ENCODE measurements at regions not wholly inside any gene's neighbourhood (a gene's known extent, or its start where the extent isn't known, plus 50 kb on each side); places are given as distances from the start of the nearest gene placed in this dataset.

DNA sequence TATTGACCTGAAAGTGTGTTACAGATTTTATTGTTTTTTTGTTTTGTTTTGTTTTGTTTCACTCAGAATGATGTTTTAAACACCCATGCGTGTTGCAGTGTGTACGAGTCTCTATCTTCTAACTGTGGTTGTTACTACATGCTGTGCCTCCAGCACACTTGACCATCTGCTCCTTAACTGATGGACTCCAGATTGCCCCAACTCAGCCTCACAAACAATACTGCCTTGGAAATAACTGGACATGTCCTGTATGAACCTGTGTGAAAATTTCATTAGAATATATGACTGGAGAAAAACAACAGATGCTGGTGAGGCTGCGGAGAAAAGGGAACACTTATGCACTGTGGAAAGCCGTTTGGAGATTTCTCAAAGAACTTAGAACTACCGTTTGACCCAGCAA, 68.7 kb upstream of the HAND1 start (continued):
- no peak for TF ChIP-seq NANOG (IDR thresholded peaks at IDR 0.05; ENCODE audit: borderline replicate concordance)
- TF ChIP-seq, protein P1, sequence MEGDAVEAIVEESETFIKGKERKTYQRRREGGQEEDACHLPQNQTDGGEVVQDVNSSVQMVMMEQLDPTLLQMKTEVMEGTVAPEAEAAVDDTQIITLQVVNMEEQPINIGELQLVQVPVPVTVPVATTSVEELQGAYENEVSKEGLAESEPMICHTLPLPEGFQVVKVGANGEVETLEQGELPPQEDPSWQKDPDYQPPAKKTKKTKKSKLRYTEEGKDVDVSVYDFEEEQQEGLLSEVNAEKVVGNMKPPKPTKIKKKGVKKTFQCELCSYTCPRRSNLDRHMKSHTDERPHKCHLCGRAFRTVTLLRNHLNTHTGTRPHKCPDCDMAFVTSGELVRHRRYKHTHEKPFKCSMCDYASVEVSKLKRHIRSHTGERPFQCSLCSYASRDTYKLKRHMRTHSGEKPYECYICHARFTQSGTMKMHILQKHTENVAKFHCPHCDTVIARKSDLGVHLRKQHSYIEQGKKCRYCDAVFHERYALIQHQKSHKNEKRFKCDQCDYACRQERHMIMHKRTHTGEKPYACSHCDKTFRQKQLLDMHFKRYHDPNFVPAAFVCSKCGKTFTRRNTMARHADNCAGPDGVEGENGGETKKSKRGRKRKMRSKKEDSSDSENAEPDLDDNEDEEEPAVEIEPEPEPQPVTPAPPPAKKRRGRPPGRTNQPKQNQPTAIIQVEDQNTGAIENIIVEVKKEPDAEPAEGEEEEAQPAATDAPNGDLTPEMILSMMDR (conservative IDR thresholded peaks at IDR 0.05; ENCODE audit: low read depth in 2 of 2), result no peak

DNA sequence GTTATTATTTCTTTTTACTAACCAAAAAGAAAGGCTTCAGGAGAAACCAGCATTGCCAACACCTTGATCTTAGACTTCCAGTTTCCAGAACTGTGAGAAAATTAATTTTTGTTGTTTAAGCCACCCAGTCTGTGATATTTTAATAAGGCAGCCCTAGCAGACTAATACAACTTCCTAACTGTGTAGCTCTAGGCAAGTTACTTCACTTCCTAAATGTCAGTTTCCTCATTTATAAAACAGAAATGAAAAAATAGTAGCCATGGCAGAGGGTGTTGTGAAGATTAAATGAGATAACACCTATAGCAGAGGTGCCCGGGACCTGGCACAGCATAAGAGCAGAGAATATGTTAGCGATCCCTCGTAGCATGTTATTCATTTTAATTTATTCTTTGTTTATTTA, 66.6 kb upstream of the HAND1 start:
- no peak overlapping the region for H3K27ac ChIP-seq (ENCODE audit: low read depth)
- no peaks in the 10 kb centered on the region for H3F3A ChIP-seq (replicated peaks; ENCODE audit: low read depth)
- H3K9me2 ChIP-seq (ENCODE audit: insufficient read depth), result no peaks in the 10 kb centered on the region
- TF ChIP-seq, protein P2, sequence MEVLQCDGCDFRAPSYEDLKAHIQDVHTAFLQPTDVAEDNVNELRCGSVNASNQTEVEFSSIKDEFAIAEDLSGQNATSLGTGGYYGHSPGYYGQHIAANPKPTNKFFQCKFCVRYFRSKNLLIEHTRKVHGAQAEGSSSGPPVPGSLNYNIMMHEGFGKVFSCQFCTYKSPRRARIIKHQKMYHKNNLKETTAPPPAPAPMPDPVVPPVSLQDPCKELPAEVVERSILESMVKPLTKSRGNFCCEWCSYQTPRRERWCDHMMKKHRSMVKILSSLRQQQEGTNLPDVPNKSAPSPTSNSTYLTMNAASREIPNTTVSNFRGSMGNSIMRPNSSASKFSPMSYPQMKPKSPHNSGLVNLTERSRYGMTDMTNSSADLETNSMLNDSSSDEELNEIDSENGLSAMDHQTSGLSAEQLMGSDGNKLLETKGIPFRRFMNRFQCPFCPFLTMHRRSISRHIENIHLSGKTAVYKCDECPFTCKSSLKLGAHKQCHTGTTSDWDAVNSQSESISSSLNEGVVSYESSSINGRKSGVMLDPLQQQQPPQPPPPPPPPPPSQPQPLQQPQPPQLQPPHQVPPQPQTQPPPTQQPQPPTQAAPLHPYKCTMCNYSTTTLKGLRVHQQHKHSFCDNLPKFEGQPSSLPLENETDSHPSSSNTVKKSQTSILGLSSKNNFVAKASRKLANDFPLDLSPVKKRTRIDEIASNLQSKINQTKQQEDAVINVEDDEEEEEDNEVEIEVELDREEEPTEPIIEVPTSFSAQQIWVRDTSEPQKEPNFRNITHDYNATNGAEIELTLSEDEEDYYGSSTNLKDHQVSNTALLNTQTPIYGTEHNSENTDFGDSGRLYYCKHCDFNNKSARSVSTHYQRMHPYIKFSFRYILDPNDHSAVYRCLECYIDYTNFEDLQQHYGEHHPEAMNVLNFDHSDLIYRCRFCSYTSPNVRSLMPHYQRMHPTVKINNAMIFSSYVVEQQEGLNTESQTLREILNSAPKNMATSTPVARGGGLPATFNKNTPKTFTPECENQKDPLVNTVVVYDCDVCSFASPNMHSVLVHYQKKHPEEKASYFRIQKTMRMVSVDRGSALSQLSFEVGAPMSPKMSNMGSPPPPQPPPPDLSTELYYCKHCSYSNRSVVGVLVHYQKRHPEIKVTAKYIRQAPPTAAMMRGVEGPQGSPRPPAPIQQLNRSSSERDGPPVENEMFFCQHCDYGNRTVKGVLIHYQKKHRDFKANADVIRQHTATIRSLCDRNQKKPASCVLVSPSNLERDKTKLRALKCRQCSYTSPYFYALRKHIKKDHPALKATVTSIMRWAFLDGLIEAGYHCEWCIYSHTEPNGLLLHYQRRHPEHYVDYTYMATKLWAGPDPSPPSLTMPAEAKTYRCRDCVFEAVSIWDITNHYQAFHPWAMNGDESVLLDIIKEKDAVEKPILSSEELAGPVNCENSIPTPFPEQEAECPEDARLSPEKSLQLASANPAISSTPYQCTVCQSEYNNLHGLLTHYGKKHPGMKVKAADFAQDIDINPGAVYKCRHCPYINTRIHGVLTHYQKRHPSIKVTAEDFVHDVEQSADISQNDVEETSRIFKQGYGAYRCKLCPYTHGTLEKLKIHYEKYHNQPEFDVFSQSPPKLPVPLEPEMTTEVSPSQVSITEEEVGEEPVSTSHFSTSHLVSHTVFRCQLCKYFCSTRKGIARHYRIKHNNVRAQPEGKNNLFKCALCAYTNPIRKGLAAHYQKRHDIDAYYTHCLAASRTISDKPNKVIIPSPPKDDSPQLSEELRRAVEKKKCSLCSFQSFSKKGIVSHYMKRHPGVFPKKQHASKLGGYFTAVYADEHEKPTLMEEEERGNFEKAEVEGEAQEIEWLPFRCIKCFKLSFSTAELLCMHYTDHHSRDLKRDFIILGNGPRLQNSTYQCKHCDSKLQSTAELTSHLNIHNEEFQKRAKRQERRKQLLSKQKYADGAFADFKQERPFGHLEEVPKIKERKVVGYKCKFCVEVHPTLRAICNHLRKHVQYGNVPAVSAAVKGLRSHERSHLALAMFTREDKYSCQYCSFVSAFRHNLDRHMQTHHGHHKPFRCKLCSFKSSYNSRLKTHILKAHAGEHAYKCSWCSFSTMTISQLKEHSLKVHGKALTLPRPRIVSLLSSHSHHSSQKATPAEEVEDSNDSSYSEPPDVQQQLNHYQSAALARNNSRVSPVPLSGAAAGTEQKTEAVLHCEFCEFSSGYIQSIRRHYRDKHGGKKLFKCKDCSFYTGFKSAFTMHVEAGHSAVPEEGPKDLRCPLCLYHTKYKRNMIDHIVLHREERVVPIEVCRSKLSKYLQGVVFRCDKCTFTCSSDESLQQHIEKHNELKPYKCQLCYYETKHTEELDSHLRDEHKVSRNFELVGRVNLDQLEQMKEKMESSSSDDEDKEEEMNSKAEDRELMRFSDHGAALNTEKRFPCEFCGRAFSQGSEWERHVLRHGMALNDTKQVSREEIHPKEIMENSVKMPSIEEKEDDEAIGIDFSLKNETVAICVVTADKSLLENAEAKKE (CRISPR knock-in tag; IDR thresholded peaks at IDR 0.05), result no peak
- TF ChIP-seq, protein P3, sequence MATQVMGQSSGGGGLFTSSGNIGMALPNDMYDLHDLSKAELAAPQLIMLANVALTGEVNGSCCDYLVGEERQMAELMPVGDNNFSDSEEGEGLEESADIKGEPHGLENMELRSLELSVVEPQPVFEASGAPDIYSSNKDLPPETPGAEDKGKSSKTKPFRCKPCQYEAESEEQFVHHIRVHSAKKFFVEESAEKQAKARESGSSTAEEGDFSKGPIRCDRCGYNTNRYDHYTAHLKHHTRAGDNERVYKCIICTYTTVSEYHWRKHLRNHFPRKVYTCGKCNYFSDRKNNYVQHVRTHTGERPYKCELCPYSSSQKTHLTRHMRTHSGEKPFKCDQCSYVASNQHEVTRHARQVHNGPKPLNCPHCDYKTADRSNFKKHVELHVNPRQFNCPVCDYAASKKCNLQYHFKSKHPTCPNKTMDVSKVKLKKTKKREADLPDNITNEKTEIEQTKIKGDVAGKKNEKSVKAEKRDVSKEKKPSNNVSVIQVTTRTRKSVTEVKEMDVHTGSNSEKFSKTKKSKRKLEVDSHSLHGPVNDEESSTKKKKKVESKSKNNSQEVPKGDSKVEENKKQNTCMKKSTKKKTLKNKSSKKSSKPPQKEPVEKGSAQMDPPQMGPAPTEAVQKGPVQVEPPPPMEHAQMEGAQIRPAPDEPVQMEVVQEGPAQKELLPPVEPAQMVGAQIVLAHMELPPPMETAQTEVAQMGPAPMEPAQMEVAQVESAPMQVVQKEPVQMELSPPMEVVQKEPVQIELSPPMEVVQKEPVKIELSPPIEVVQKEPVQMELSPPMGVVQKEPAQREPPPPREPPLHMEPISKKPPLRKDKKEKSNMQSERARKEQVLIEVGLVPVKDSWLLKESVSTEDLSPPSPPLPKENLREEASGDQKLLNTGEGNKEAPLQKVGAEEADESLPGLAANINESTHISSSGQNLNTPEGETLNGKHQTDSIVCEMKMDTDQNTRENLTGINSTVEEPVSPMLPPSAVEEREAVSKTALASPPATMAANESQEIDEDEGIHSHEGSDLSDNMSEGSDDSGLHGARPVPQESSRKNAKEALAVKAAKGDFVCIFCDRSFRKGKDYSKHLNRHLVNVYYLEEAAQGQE (IDR thresholded peaks at IDR 0.05; ENCODE audit: unreplicated experiment), result no peak
- TF ChIP-seq POLR2AphosphoS5 (IDR thresholded peaks at IDR 0.05; ENCODE audit: low read depth), result no peak
- TF ChIP-seq, protein P1 (conservative IDR thresholded peaks at IDR 0.05; ENCODE audit: low read depth in 2 of 2), result no peak
- no peak for TF ChIP-seq ZNF114 (CRISPR knock-in tag; IDR thresholded peaks at IDR 0.05)
- TF ChIP-seq NANOG (IDR thresholded peaks at IDR 0.05; ENCODE audit: borderline replicate concordance), result no peak
- no peak for TF ChIP-seq JUNB (IDR thresholded peaks at IDR 0.05; ENCODE audit: unreplicated experiment)
- no peak for TF ChIP-seq STAT1 (IDR thresholded peaks at IDR 0.05; ENCODE audit: unreplicated experiment)
- TF ChIP-seq EZH2 (IDR thresholded peaks at IDR 0.05; ENCODE audit: low read depth, unreplicated experiment), result no peak
- TF ChIP-seq, protein P4, sequence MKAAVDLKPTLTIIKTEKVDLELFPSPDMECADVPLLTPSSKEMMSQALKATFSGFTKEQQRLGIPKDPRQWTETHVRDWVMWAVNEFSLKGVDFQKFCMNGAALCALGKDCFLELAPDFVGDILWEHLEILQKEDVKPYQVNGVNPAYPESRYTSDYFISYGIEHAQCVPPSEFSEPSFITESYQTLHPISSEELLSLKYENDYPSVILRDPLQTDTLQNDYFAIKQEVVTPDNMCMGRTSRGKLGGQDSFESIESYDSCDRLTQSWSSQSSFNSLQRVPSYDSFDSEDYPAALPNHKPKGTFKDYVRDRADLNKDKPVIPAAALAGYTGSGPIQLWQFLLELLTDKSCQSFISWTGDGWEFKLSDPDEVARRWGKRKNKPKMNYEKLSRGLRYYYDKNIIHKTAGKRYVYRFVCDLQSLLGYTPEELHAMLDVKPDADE (IDR thresholded peaks at IDR 0.05), result no peak
- Mint-ChIP-seq H3K4me1 (peaks cover 7% of the 10 kb centered on the region), H3K27ac (no peak overlapping the region), H3K27me3 (ENCODE audit: insufficient read depth, low read depth, poor library complexity) (peaks cover 7% of the 10 kb centered on the region), H3K4me3 (no peak overlapping the region), H3K9me3 (no peaks in the 10 kb centered on the region), H3K36me3 (ENCODE audit: low read depth) (no peaks in the 10 kb centered on the region)
- no peaks in the 10 kb centered on the region for H4K20me1 ChIP-seq (replicated peaks; ENCODE audit: insufficient read depth)
- H3K79me2 ChIP-seq (replicated peaks; ENCODE audit: insufficient read depth), result no peaks in the 10 kb centered on the region
- H3K4me3 ChIP-seq, result no peak overlapping the region
- DNase-seq (ENCODE audit: low spot score) (no peak), ATAC-seq (no peak)
- no peak overlapping the region for H3K4me2 ChIP-seq
- peaks cover 10% of the 10 kb centered on the region for H3K4me1 ChIP-seq (ENCODE audit: insufficient read depth)
- H2AFZ ChIP-seq, result no peak overlapping the region
- no peaks in the 10 kb centered on the region for H3K36me3 ChIP-seq (ENCODE audit: insufficient read depth)
- no peaks in the 10 kb centered on the region for H3K27me3 ChIP-seq (ENCODE audit: insufficient read depth)
